ENCODE measurements at regions not wholly inside any gene's neighbourhood (a gene's known extent, or its start where the extent isn't known, plus 50 kb on each side); places are given as distances from the start of the nearest gene placed in this dataset.

- no peak for TF ChIP-seq CTCF (IDR thresholded peaks at IDR 0.05)
- TF ChIP-seq EZH2phosphoT487 (IDR thresholded peaks at IDR 0.05), result no peak
These were observed 283.8 kb upstream of the C11orf87 start for GRCh38 chr11:109138196-109138595.

Data from neural progenitor cell (in vitro differentiated cells).